ENCODE measurements at regions not wholly inside any gene's neighbourhood (a gene's known extent, or its start where the extent isn't known, plus 50 kb on each side); places are given as distances from the start of the nearest gene placed in this dataset.

DNA sequence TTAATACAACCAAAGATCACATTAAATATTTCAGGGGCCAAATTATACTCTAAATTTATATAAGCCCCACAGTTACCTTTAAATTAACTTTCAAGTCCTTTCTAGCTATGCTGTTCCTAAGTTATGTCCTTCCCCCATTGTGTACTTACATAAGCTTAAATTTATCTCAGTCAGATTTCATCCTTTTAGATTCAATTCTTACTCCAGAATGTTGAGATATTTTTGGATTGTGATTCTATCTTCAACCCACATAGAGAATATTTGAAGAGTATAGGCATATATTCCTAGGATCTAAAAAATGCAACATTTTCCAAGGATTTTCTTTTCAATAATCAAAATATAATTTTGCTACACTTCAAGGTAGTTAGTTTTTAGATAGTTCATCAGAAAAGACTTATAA is 242.8 kb downstream of the KCNE4 start:
- TF ChIP-seq, protein P1, sequence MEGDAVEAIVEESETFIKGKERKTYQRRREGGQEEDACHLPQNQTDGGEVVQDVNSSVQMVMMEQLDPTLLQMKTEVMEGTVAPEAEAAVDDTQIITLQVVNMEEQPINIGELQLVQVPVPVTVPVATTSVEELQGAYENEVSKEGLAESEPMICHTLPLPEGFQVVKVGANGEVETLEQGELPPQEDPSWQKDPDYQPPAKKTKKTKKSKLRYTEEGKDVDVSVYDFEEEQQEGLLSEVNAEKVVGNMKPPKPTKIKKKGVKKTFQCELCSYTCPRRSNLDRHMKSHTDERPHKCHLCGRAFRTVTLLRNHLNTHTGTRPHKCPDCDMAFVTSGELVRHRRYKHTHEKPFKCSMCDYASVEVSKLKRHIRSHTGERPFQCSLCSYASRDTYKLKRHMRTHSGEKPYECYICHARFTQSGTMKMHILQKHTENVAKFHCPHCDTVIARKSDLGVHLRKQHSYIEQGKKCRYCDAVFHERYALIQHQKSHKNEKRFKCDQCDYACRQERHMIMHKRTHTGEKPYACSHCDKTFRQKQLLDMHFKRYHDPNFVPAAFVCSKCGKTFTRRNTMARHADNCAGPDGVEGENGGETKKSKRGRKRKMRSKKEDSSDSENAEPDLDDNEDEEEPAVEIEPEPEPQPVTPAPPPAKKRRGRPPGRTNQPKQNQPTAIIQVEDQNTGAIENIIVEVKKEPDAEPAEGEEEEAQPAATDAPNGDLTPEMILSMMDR (IDR thresholded peaks at IDR 0.05 in 2 of 3, conservative IDR thresholded peaks at IDR 0.05 in 1 of 3; ENCODE audit: control insufficient read depth in 2 of 3, extremely low read depth in 1 of 3, insufficient read depth in 1 of 3, low read depth in 3 of 3, low read length in 3 of 3): no peak
- no peak for TF ChIP-seq PAX5 (IDR thresholded peaks at IDR 0.05; ENCODE audit: borderline replicate concordance, low read depth, low read length)
- no peak for TF ChIP-seq POLR2AphosphoS5 (IDR thresholded peaks at IDR 0.05; ENCODE audit: low read length)
- no peak for TF ChIP-seq ZNF24 (IDR thresholded peaks at IDR 0.05)
- TF ChIP-seq MYC (IDR thresholded peaks at IDR 0.05; ENCODE audit: insufficient read depth, insufficient read length, insufficient replicate concordance, low read length, severe bottlenecking): no peak
- no peak for TF ChIP-seq ZNF274 (IDR thresholded peaks at IDR 0.05; ENCODE audit: insufficient read depth, insufficient read length)
- no peak for TF ChIP-seq NR2C1 (IDR thresholded peaks at IDR 0.05)
- no peak for TF ChIP-seq POLR2A (IDR thresholded peaks at IDR 0.05; ENCODE audit: low read depth, low read length)
- TF ChIP-seq FOS (IDR thresholded peaks at IDR 0.05; ENCODE audit: borderline replicate concordance, extremely low read depth, insufficient read length): no peak
- TF ChIP-seq MEF2A (IDR thresholded peaks at IDR 0.05; ENCODE audit: insufficient read depth, low read depth, low read length): no peak
- no peak for TF ChIP-seq POLR2AphosphoS2 (IDR thresholded peaks at IDR 0.05; ENCODE audit: low read depth, low read length)

Measured in GM12878 (cell line).